NCI-H2227 treated with DMSO at 0.1 percent for 48 hours (cell line): ENCODE measurements at regions not wholly inside any gene's neighbourhood (a gene's known extent, or its start where the extent isn't known, plus 50 kb on each side); places are given as distances from the start of the nearest gene placed in this dataset.

Source experiments
- DNase-seq: peaks from one replicate; lab custom pipeline; 2025; lab: John Stamatoyannopoulos, UW

DNA sequence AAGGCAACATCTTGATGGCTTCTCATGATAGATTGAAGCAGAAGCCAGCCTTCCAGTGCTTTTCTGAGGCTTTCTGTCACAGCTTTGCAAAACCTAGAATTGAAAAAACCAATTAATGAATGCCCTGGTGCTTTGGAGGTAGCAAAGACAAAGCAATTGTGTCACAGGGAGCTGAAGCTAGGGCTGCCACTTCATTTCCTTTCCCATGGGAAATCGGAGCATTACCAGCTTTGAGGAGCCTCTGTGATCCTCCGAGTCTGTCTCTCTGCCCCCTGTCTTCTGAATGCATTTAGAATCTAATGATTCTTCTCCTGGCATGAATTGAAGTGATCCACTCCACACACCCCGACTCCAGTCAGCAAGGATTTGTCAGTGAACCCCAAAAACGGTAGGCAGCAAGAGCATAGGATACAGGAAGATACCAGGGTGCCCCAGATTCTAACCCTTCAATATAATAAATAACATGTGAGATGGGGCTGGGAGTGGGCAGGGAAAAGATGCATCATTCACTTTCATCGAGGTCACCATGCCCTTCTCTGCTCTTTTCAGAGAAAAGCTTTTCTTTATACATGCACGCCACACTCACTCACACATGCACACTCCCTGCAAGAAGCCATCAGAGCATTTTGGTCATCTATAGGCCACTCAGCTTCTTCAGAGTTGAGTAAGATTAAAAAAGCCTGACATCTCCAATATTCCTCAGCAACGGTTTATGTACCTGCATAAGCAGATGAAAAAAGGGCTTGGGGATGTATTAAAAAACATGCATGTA, 247.7 kb upstream of the ZNF462 start:
- no peak for DNase-seq

DNA sequence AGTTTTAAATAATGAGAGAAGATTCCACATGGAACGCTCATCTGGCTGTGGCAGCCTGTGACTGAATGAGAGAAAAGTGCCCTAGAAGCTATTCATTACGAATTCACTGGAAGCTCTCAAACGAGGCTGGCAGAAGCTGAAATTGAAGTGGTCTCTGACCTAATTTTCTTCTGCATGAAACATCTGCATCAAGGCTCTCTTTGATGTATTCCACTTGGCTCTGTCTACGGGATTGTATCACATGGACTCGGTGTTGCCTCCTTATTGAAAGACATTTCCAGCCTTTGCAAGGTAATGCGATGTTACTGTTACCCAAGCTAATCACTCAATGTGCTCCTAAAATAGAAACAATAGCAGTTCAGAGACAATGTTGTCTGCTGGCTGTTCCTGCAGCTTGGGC, 246.9 kb upstream of the ZNF462 start:
- DNase-seq = no peak

DNA sequence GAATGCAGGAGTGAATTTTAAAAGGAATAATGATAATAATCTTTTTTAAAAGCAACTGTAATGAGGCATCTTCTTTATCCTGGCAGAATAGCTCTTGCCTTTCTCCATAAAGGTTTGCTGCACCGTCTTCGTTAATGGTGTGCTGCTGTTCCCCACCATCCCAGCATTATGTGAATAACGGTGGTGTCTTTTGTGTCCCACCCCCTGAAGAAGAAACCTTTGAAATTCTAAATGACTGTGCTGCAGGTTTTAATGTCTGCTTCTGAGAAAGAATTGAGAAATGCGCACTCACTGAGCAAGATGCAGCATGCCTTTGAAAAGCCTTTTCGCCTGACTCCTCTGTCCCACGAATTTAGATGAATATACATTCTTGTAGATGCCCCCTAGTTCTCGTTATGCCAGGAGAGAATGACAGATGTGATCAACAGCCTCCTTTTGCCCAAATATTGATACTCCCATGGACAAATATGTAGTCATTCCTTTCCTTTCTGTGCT, 246.1 kb upstream of the ZNF462 start:
- DNase-seq = no peak

DNA sequence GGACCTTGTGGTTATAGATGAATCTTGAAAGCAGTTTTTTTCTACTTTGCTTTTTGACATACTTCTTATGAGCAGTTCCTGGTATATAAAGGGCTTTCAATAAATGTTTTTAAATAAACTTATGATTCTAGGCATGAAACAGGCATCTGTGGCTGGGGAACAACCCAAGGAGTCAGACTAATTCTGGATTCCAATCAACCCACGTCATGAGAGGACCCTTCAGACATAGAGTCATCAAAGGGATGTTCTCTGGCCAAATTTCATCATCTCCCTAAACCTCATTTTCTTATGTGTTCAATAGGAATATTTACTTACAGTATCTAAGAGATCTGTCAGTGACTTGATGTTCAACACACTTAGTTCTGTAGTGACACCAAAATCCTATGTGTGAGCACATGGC, 243.8 kb upstream of the ZNF462 start:
- no peak for DNase-seq

GRCh38 chr9:106620081-106620480, 242.9 kb upstream of the ZNF462 start:
- DNase-seq = no peak

- DNase-seq = no peak
Measured at GRCh38 chr9:106620866-106621265, 242.1 kb upstream of the ZNF462 start.

- DNase-seq = no peak
Measured at GRCh38 chr9:106621313-106622163, 241.4 kb upstream of the ZNF462 start.

DNA sequence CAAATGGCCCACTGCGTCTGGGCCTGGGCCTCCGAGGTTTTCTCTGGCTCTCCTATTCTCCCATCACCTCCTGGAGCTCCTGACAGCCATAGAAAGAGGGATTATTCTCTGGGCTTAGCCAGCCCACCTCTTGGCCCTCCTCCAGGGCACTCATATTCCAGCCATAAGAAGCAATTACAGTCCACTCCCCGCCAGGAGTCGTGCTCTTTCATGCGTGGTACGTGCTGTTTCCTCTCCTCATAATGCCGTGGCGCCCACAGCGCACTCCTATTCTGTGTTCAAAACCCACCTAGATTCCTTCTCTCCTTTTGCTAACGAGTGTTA, 240.8 kb upstream of the ZNF462 start:
- DNase-seq = no peak

GRCh38 chr9:106623558-106623957, 239.4 kb upstream of the ZNF462 start:
- no peak for DNase-seq

GRCh38 chr9:106625259-106625789, 237.6 kb upstream of the ZNF462 start:
- no peak for DNase-seq

DNA sequence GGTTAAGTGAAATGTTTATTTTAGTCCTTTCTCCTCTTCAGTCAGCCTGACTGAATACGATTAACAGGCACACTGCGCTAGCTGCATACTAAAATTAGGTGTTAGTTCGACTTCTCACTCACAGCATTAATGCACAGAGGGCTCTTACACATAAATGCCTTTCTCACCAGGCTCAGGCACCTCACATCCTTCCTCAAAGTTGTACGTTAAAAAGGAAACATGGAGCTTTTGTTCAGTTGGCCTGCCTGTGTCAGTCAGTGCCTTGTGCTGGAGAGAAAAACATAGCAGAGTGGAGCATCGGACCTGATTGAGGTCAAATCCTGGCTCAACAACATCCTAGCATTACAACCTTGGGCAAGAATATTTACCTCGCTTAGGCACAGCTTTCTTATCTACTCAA, 236.0 kb upstream of the ZNF462 start:
- DNase-seq = no peak

DNA sequence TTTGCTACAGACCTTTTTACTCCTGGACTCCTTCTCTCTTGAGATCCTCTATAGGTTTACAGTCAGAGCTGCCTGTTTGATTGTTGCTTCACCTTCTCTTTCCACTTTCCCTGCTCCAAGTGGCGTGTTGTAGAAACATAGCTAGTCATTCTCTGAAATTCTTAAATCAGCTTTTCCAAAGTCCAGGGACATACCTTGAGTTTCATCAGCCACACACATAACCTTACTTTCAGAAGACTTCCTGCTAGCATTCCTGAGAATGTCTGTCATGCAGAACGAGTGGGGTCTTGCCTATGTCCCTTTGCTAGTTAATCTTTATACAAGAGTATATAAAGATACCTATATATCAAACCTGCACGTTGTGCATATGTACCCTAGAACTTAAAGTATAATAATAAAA, 230.3 kb upstream of the ZNF462 start:
- DNase-seq = no peak

GRCh38 chr9:106634183-106634582, 228.8 kb upstream of the ZNF462 start:
- DNase-seq = no peak

DNA sequence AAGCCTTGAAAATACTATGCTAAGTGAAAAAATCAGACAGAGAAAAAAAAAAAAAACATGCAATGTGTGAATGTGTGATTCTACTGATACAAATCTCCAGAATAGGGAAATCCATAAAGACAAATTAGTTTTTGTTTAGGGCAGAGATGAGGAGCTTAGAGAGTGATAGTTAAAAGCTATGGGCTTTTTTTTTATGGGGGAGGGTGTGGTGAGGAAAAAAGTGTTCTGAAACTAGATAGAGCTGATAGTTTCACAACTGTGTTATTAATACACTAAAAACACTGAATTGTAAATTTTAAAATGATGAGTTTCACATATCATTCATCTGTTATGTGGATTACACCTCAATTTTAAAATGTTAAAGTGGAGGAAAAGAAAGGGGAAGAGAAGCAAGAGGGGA, 228.3 kb upstream of the ZNF462 start:
- no peak for DNase-seq

GRCh38 chr9:106637486-106637885, 225.5 kb upstream of the ZNF462 start:
- DNase-seq = no peak

DNA sequence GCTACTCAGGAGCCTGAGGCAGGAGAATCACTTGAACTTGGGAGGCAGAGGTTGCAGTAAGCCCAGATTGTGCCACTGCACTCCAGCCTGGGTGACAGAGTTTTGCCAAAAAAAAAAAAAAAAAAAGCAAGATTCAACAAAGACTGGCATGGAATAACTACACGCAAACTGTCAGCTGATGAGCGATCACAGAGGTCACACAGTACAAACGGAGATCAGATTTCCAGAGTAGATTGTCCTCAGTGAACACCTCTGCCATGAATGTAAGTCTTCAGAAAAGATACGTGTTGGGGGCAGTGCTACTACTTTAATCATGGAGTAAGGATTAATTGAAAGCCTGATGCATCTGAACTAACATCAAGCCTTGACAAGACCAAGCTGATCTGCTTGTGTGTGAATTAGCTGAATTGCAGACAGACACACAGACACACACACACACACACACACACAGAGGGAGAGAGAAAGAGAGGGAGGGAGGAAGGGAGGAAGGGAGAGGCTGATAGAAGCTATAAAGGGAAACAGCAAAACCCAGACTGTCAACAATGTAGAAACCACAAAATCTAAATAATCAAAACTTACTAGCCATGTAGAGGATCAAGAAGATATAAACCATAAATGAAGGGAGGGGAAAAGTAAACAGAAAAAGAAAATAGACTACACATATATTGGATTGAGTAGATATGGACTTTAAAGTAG, 222.9 kb upstream of the ZNF462 start:
- no peak for DNase-seq

DNA sequence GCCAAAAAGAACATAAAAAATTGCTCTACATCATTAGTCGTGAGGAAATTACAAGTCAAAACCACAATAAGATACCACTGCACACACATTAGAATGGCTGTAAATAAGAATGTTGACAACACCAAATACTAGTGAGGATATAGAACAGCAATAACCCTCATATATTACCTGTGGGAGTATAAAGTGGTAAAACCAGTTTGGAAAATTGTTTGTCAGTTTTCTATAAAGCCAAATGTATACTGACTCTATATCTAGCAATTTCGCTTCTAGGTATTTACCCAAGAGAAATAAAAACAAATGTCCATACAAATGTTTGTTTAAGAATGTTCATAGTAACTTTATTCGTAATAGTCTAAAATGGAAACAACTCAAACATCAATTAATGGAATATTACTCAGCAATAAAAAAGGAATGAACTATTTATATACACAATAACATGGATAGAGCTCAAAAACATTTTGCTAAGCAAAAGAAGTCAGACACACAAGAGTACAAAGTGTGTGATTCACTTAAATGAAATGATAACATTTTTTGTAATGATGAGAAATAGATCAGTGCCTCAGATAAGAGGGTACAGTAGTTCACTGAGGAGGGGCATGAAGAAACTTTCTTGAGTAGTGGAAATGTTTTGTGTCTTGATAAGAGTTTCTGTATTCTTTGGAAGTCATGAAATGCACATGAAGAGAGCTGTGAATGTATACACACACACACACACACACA, 219.6 kb upstream of the ZNF462 start:
- DNase-seq = no peak

GRCh38 chr9:106644661-106645060, 218.3 kb upstream of the ZNF462 start:
- no peak for DNase-seq

DNA sequence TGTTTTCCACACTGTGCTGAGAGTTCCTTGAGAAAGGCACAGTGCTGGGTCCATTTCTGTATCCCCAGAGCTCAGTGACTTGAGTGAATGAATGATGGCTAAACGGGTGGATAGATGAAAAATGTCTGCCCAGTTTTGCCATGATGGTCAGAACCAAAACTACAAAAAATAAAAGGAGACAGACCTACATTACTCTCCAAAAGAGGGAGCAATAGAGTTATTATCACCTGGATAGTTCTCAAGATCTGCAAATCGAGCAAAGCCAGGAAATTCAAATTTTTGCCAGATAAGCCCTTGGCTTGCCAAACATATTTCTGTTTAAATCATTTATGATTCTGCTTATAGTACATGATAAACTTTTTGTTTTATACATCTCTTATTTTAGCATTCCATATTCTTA, 214.2 kb upstream of the ZNF462 start:
- no peak for DNase-seq

- no peak for DNase-seq
Measured at GRCh38 chr9:106649664-106650063, 213.3 kb upstream of the ZNF462 start.

- DNase-seq = no peak
Measured at GRCh38 chr9:106653213-106653612, 209.8 kb upstream of the ZNF462 start.

GRCh38 chr9:106655966-106656365, 207.0 kb upstream of the ZNF462 start:
- no peak for DNase-seq
